Left lung (tissue), 4 donors: ENCODE measurements at regions not wholly inside any gene's neighbourhood (a gene's known extent, or its start where the extent isn't known, plus 50 kb on each side); places are given as distances from the start of the nearest gene placed in this dataset.

Experiments used
- ATAC-seq: fragments of 200-7000 bp; cut with Tn5 transposase; one replicate; pipeline ENCODE4 v1.9.1; 2020; ENCODE audit warnings: moderate library complexity
- DNase-seq, 4 donors: peaks; one replicate each; pipeline ENCODE4 v3.0.0-alpha.2; 2013 to 2020
- H3K27ac ChIP-seq, 2 donors: fragments of 200-600 bp; sonication (generic) in 1 of 2; one replicate each; pipeline versions ENCODE4 v1.5.0 to v1.8.0; 2020 to 2021
- H3K27me3 ChIP-seq, 2 donors: fragments of 200-600 bp; sonication (generic) in 1 of 2; one replicate each; pipeline versions ENCODE4 v1.5.0 to v1.8.0; 2020 to 2021
- H3K36me3 ChIP-seq, 2 donors: fragments of 200-600 bp; sonication (generic) in 1 of 2; one replicate each; pipeline versions ENCODE4 v1.5.0 to v1.8.0; 2020 to 2021
- H3K4me1 ChIP-seq, 2 donors: fragments of 200-600 bp; one replicate each; pipeline ENCODE4 v1.8.0; 2021
- H3K4me3 ChIP-seq, 2 donors: fragments of 200-600 bp; sonication (generic) in 1 of 2; one replicate each; pipeline versions ENCODE4 v1.5.0 to v1.8.0; 2020 to 2021; ENCODE audit warnings: mild to moderate bottlenecking in 1 of 2
- H3K9me3 ChIP-seq, 2 donors: fragments of 200-600 bp; sonication (generic) in 1 of 2; one replicate each; pipeline versions ENCODE4 v1.5.0 to v1.8.0; 2020 to 2021
- CTCF ChIP-seq, 2 donors: fragments of 200-600 bp; sonication (generic) in 1 of 2; IDR thresholded peaks; one replicate each; pipeline versions ENCODE4 v1.5.0 to v1.8.0; 2021; ENCODE audit warnings: antibody characterized with exemption in 2 of 2
- intact Hi-C, 2 donors: fragments of 100-400 bp; cut with DNase I; formaldehyde crosslinking; loops; one replicate each; pipeline versions ENCODE4 v1.11.2 to v1.14.2; 2022
- donor health status: DM: no; HTN: yes; CAD: no.
- donor health status: DM: no; HTN: no; CAD: no.

DNA sequence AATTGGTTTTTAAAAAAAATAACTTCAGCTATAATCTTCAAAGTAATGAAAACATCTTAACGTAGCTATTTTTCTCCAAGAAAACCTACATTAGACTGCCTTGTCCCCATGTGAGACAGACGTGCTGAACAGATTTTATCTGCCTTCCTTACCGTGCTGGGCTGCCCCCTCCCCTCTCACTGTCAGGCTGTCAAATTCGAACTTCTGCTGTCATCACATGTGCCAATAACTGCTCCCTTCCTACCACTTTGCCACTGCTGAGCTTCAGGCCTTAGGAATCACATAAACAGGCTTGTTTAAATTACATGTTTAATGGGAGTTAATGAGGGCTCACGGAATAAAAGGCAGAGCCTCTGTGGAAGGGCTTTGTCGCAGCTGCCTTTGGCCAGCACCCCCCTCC is 77.0 kb upstream of the NHSL1 start:
- TF ChIP-seq CTCF (IDR thresholded peaks at IDR 0.05) = no peak
- no peaks in the 10 kb centered on the region for H3K4me1 ChIP-seq
- intact Hi-C loops = no loop called here
- no peaks in the 10 kb centered on the region for H3K9me3 ChIP-seq
- ATAC-seq = no peak
- H3K27ac ChIP-seq = no peak overlapping the region
- H3K36me3 ChIP-seq = no peaks in the 10 kb centered on the region
- H3K27me3 ChIP-seq = peaks cover 0 to 11% of the 10 kb centered on the region in 2 donors
- no peak for DNase-seq
- no peak overlapping the region for H3K4me3 ChIP-seq

GRCh38 chr6:138577151-138577915 is 78.0 kb upstream of the NHSL1 start:
- ATAC-seq = peak; percentile 88

DNA sequence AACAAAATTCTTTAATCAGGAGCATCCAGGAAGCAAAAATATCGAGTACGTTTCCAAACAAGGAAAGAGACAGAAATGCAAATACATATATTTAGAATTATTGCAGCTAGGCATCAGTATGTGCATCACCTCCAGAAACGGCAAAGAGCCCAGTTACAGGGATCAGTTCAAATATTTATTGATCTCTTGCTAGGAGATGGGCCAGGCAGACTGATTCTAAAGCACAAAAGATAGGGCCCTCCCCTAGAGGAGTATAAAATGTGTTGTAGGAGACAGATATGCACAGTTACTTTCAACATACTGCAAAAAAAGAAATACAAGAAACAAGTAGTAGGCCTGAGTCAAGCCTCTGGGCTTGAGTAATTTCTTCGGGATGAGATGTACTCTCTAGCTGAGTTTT is 80.7 kb upstream of the NHSL1 start:
- DNase-seq = no peak
- H3K27me3 ChIP-seq = no peaks in the 10 kb centered on the region
- no peak overlapping the region for H3K27ac ChIP-seq
- no peak overlapping the region for H3K4me3 ChIP-seq
- no peak for ATAC-seq
- TF ChIP-seq CTCF (IDR thresholded peaks at IDR 0.05) = no peak
- H3K4me1 ChIP-seq = no peaks in the 10 kb centered on the region
- intact Hi-C loops = no loop called here
- H3K9me3 ChIP-seq = no peaks in the 10 kb centered on the region
- H3K36me3 ChIP-seq = no peaks in the 10 kb centered on the region

More at GRCh38 chr6:138577151-138577915, 78.0 kb upstream of the NHSL1 start:
- no peaks in the 10 kb centered on the region for H3K36me3 ChIP-seq
- no peak for DNase-seq
- no peak for TF ChIP-seq CTCF (IDR thresholded peaks at IDR 0.05)
- intact Hi-C loops = no loop called here
- H3K4me3 ChIP-seq = no peak overlapping the region
- H3K4me1 ChIP-seq = no peaks in the 10 kb centered on the region
- H3K27me3 ChIP-seq = peaks cover 0 to 2% of the 10 kb centered on the region in 2 donors
- no peaks in the 10 kb centered on the region for H3K9me3 ChIP-seq
- no peak overlapping the region for H3K27ac ChIP-seq

GRCh38 chr6:138580801-138581200 is 81.5 kb upstream of the NHSL1 start:
- DNase-seq (no peak), ATAC-seq (no peak)
- no peak for TF ChIP-seq CTCF (IDR thresholded peaks at IDR 0.05)
- H3K4me3 ChIP-seq = no peak overlapping the region
- intact Hi-C loops = no loop called here
- H3K27ac ChIP-seq = no peak overlapping the region
- no peaks in the 10 kb centered on the region for H3K36me3 ChIP-seq
- no peaks in the 10 kb centered on the region for H3K4me1 ChIP-seq
- no peaks in the 10 kb centered on the region for H3K9me3 ChIP-seq
- no peaks in the 10 kb centered on the region for H3K27me3 ChIP-seq

- H3K27me3 ChIP-seq = no peaks in the 10 kb centered on the region
- TF ChIP-seq CTCF (IDR thresholded peaks at IDR 0.05) = no peak
- no peaks in the 10 kb centered on the region for H3K4me1 ChIP-seq
- no peaks in the 10 kb centered on the region for H3K9me3 ChIP-seq
- no peaks in the 10 kb centered on the region for H3K36me3 ChIP-seq
- H3K27ac ChIP-seq = no peak overlapping the region
- ATAC-seq (no peak), DNase-seq (no peak)
- intact Hi-C loops = no loop called here
- H3K4me3 ChIP-seq = no peak overlapping the region
These were observed 83.3 kb upstream of the NHSL1 start for GRCh38 chr6:138582573-138582972.
